HuH-7 (cell line): ENCODE measurements at regions not wholly inside any gene's neighbourhood (a gene's known extent, or its start where the extent isn't known, plus 50 kb on each side); places are given as distances from the start of the nearest gene placed in this dataset.

Experiments
- DNase-seq: peaks from one replicate; pipeline ENCODE4 v3.0.0; 2011; ENCODE audit warnings: low spot score

- DNase-seq: no peak
Measured at GRCh38 chr11:116255321-116255953, 517.4 kb downstream of the BUD13 start.

GRCh38 chr11:116250155-116250554 is 522.6 kb downstream of the BUD13 start:
- DNase-seq: no peak

- no peak for DNase-seq
Measured at GRCh38 chr11:116249561-116249960, 523.2 kb downstream of the BUD13 start.

GRCh38 chr11:116244889-116245288 is 527.9 kb downstream of the BUD13 start:
- no peak for DNase-seq

GRCh38 chr11:116244439-116244838 is 528.3 kb downstream of the BUD13 start:
- DNase-seq: no peak

- no peak for DNase-seq
Measured at GRCh38 chr11:116243991-116244390, 528.8 kb downstream of the BUD13 start.

- DNase-seq: no peak
Measured at GRCh38 chr11:116242006-116242405, 530.8 kb downstream of the BUD13 start.

- no peak for DNase-seq
Measured at GRCh38 chr11:116240710-116241109, 532.1 kb downstream of the BUD13 start.

- no peak for DNase-seq
Measured at GRCh38 chr11:116239247-116239646, 533.5 kb downstream of the BUD13 start.

GRCh38 chr11:116234989-116235568 is 537.7 kb downstream of the BUD13 start:
- no peak for DNase-seq

- DNase-seq: no peak
Measured at GRCh38 chr11:116233561-116233960, 539.2 kb downstream of the BUD13 start.

GRCh38 chr11:116232364-116232828 is 540.4 kb downstream of the BUD13 start:
- DNase-seq: no peak

GRCh38 chr11:116231543-116231942 is 541.2 kb downstream of the BUD13 start:
- no peak for DNase-seq

- DNase-seq: no peak
Measured at GRCh38 chr11:116230438-116230837, 542.3 kb downstream of the BUD13 start.

- no peak for DNase-seq
Measured at GRCh38 chr11:116229236-116229970, 543.4 kb downstream of the BUD13 start.

- no peak for DNase-seq
Measured at GRCh38 chr11:116226731-116227130, 546.1 kb downstream of the BUD13 start.

GRCh38 chr11:116225784-116226585 is 546.8 kb downstream of the BUD13 start:
- DNase-seq: no peak

GRCh38 chr11:116225236-116225635 is 547.6 kb downstream of the BUD13 start:
- no peak for DNase-seq

- DNase-seq: no peak
Measured at GRCh38 chr11:116224889-116225200, 547.9 kb downstream of the BUD13 start.

GRCh38 chr11:116224154-116224888 is 548.5 kb downstream of the BUD13 start:
- DNase-seq: peak; percentile 37

- DNase-seq: no peak
Measured at GRCh38 chr11:116221351-116221750, 551.4 kb downstream of the BUD13 start.

GRCh38 chr11:116219171-116219635 is 553.6 kb downstream of the BUD13 start:
- no peak for DNase-seq
